PC-3 (cell line): ENCODE measurements at regions not wholly inside any gene's neighbourhood (a gene's known extent, or its start where the extent isn't known, plus 50 kb on each side); places are given as distances from the start of the nearest gene placed in this dataset.

Experiments used
- ATAC-seq: fragments of 200-7000 bp; cut with Tn5 transposase; 2 replicates; pipeline ENCODE4 v1.9.1; 2020; ENCODE audit warnings: mild to moderate bottlenecking, moderate library complexity
- BruUV-seq: library from RNA; stranded (reverse); fragments of 400-500 nt; replicated peaks from 2 replicates; lab custom pipeline; 2021; lab: Mats Ljungman, UMichigan
- CTCF ChIA-PET: fragments of 300-600 bp; sonication (Branson Sonifier 250); formaldehyde crosslinking; loops from one replicate; lab custom pipeline; 2022; ENCODE audit warnings: antibody characterized with exemption; lab: Charles Lee
- POLR2A ChIA-PET: fragments of 300-600 bp; sonication (Branson Sonifier 250); formaldehyde crosslinking; loops from one replicate; lab custom pipeline; 2022; ENCODE audit warnings: antibody characterized with exemption; ENCODE audit not compliant: unreplicated experiment; lab: Charles Lee
- DNase-seq: peaks from one replicate; pipeline ENCODE4 v3.0.0-alpha.2; 2015
- H2AFZ ChIP-seq: fragments of 300-600 bp; sonication (generic); 2 replicates; pipeline ENCODE4 v1.6.0; 2016; ENCODE audit warnings: antibody characterized with exemption, low read length
- H3F3A ChIP-seq: fragments of 300-600 bp; sonication (generic); one replicate; pipeline ENCODE4 v1.6.0; 2017; ENCODE audit warnings: antibody characterized with exemption, low read length, control low read depth, mild to moderate bottlenecking; ENCODE audit not compliant: unreplicated experiment
- H3K27ac ChIP-seq: fragments of 300-600 bp; sonication (generic); 2 replicates; pipeline ENCODE4 v1.5.1; 2016; ENCODE audit warnings: mild to moderate bottlenecking, low read length
- H3K27me3 ChIP-seq: fragments of 300-600 bp; sonication (generic); 2 replicates; pipeline ENCODE4 v1.6.1; 2016; ENCODE audit warnings: low read length, mixed read lengths
- H3K36me3 ChIP-seq: fragments of 300-600 bp; sonication (generic); 2 replicates; pipeline ENCODE4 v1.6.1; 2016; ENCODE audit warnings: low read depth, mixed run types, low read length, mixed read lengths
- H3K4me1 ChIP-seq: fragments of 300-600 bp; sonication (generic); 2 replicates; pipeline ENCODE4 v1.5.1; 2016; ENCODE audit warnings: low read length; ENCODE audit not compliant: insufficient read depth
- H3K4me2 ChIP-seq: fragments of 300-600 bp; sonication (generic); 2 replicates; pipeline ENCODE4 v1.6.0; 2016; ENCODE audit warnings: low read length
- H3K4me3 ChIP-seq: fragments of 300-600 bp; sonication (generic); 2 replicates; pipeline ENCODE4 v1.5.1; 2016; ENCODE audit warnings: mild to moderate bottlenecking, low read length, mixed read lengths
- H3K79me2 ChIP-seq: fragments of 300-600 bp; sonication (generic); 2 replicates; pipeline ENCODE4 v1.6.1; 2017; ENCODE audit warnings: low read length, mixed read lengths
- H3K9ac ChIP-seq: fragments of 300-600 bp; sonication (generic); 2 replicates; pipeline ENCODE4 v1.6.0; 2016; ENCODE audit warnings: mild to moderate bottlenecking, low read length
- H3K9me2 ChIP-seq: fragments of 300-600 bp; sonication (generic); replicated peaks from 2 replicates; pipeline ENCODE4 v1.6.1; 2016; ENCODE audit warnings: mixed run types, low read length, mixed read lengths
- H3K9me3 ChIP-seq: fragments of 300-600 bp; sonication (generic); 2 replicates; pipeline ENCODE4 v1.6.1; 2016; ENCODE audit warnings: low read length, mixed read lengths
- H4K20me1 ChIP-seq: fragments of 300-600 bp; sonication (generic); 2 replicates; pipeline ENCODE4 v1.6.1; 2016; ENCODE audit warnings: low read length, mixed read lengths
- EZH2 ChIP-seq: fragments of 300-600 bp; sonication (generic); IDR thresholded peaks from one replicate; pipeline ENCODE4 v1.6.1; 2017; ENCODE audit warnings: antibody characterized with exemption, mild to moderate bottlenecking, low read length; ENCODE audit not compliant: unreplicated experiment
- EZH2phosphoT487 ChIP-seq: fragments of 300-600 bp; sonication (generic); IDR thresholded peaks from 2 replicates; pipeline ENCODE4 v1.6.1; 2018; ENCODE audit warnings: mild to moderate bottlenecking, antibody characterized with exemption, low read length, borderline replicate concordance
- intact Hi-C: fragments of 100-400 bp; cut with micrococcal nuclease; formaldehyde crosslinking; loops from 2 replicates; pipeline ENCODE4 v1.9.0; 2023
- TF ChIP-seq, protein P1 (sequence below): fragments of 300-600 bp; sonication (generic); conservative IDR thresholded peaks from 2 replicates; pipeline ENCODE4 v1.5.1; 2017; ENCODE audit warnings: antibody characterized with exemption, low read depth, mild to moderate bottlenecking, low read length

DNA sequence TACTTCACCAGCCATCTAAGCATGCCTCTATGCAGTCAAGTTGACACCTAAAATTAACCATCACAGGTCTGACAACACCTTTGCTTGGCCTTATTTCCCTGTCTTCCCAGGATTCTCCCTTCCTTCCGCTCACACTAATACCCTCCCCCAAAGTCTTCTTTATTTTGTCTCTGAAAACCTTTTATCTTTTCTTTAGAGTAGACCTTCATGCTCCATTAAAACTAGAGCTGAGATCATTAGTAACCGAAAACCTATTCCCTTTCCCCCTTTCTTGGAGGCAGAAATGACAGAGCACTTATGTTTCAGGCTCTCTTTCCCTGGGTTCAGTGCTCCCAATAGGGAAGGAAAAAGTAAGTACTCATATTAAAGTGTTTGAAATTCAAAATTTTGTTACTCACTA is 423.8 kb downstream of the YTHDC2 start:
- intact Hi-C loops, result no loop called here
- Histone ChIP-seq H3K36me3 (no peaks in the 10 kb centered on the region), H3K9me2 (no peaks in the 10 kb centered on the region), H3K4me3 (no peak overlapping the region), H4K20me1 (no peaks in the 10 kb centered on the region), H3K27ac (no peak overlapping the region), H3K4me2 (no peak overlapping the region), H3F3A (no peaks in the 10 kb centered on the region), H3K4me1 (no peaks in the 10 kb centered on the region), H3K9me3 (no peaks in the 10 kb centered on the region), H3K9ac (no peak overlapping the region), H2AFZ (no peak overlapping the region), H3K79me2 (no peaks in the 10 kb centered on the region), H3K27me3 (no peaks in the 10 kb centered on the region)
- TF ChIP-seq, protein P1, sequence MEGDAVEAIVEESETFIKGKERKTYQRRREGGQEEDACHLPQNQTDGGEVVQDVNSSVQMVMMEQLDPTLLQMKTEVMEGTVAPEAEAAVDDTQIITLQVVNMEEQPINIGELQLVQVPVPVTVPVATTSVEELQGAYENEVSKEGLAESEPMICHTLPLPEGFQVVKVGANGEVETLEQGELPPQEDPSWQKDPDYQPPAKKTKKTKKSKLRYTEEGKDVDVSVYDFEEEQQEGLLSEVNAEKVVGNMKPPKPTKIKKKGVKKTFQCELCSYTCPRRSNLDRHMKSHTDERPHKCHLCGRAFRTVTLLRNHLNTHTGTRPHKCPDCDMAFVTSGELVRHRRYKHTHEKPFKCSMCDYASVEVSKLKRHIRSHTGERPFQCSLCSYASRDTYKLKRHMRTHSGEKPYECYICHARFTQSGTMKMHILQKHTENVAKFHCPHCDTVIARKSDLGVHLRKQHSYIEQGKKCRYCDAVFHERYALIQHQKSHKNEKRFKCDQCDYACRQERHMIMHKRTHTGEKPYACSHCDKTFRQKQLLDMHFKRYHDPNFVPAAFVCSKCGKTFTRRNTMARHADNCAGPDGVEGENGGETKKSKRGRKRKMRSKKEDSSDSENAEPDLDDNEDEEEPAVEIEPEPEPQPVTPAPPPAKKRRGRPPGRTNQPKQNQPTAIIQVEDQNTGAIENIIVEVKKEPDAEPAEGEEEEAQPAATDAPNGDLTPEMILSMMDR, result no peak
- TF ChIP-seq EZH2, result no peak
- no peak for TF ChIP-seq EZH2phosphoT487
- no TSS peak for BruUV-seq
- DNase-seq, result no peak
- POLR2A ChIA-PET, result no interaction called here
- CTCF ChIA-PET, result no interaction called here
- ATAC-seq, result no peak

DNA sequence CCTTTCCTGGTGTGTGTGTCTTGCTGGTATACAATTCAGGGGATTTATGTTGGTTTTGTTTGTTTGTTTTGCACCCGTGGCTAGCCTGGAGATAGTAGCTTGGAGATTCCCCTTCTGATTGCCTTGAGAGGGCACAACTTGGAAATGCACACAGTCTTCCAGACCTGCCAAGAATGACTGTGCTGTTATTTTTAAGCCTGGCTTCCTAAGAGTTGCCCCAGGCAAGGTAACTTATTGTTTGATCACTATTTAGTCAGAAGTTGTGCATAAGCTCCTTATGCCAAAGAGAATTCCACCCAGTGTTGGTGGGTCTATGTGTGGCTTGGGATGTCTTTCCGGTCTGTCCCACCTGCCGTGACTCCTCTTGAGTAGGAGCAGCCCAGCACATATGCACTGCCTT is 421.9 kb upstream of the KCNN2 start:
- H3K9ac ChIP-seq, result no peak overlapping the region
- H3K36me3 ChIP-seq, result no peaks in the 10 kb centered on the region
- no peaks in the 10 kb centered on the region for H3F3A ChIP-seq
- no peaks in the 10 kb centered on the region for H3K4me1 ChIP-seq
- TF ChIP-seq, protein P1, result no peak
- TF ChIP-seq EZH2phosphoT487 (no peak), EZH2 (no peak)
- H4K20me1 ChIP-seq, result no peaks in the 10 kb centered on the region
- peak; percentile 6 for DNase-seq
- H3K27me3 ChIP-seq, result no peaks in the 10 kb centered on the region
- no peaks in the 10 kb centered on the region for H3K9me3 ChIP-seq
- no peaks in the 10 kb centered on the region for H3K9me2 ChIP-seq
- H3K4me2 ChIP-seq, result no peak overlapping the region
- ChIA-PET POLR2A (no interaction called here), CTCF (no interaction called here)
- no peak overlapping the region for H2AFZ ChIP-seq
- intact Hi-C loops, result no loop called here
- H3K79me2 ChIP-seq, result no peaks in the 10 kb centered on the region
- ATAC-seq, result no peak
- H3K27ac ChIP-seq, result no peak overlapping the region
- BruUV-seq, result no TSS peak
- H3K4me3 ChIP-seq, result no peak overlapping the region

DNA sequence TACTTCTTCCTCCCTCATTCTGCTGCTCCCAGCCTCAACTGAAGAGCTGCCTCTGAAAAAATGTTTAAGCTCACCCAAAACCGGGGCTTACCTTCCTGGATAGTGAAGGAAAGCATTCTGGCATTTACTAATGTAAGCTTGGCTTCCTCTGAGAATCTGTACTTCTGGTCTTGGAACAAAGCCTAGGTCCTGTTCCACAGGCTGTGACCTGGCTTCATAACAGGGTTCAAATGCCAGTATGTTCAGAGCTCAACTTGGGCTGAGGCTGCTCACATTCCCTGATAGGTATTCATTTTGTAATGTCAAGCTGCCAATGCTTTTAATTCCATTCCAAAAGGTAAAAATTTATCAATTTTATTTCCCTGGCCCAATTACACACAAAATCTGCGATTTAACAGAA is 411.7 kb upstream of the KCNN2 start:
- Histone ChIP-seq H3K9ac (no peak overlapping the region), H2AFZ (no peak overlapping the region), H3K4me2 (no peak overlapping the region), H3K27ac (no peak overlapping the region), H3F3A (no peaks in the 10 kb centered on the region), H3K4me3 (no peak overlapping the region), H3K9me3 (no peaks in the 10 kb centered on the region), H3K4me1 (no peaks in the 10 kb centered on the region), H4K20me1 (no peaks in the 10 kb centered on the region), H3K27me3 (peaks cover 22% of the 10 kb centered on the region), H3K36me3 (no peaks in the 10 kb centered on the region), H3K79me2 (no peaks in the 10 kb centered on the region), H3K9me2 (no peaks in the 10 kb centered on the region)
- ChIA-PET CTCF (no interaction called here), POLR2A (no interaction called here)
- TF ChIP-seq EZH2, result no peak
- no peak for TF ChIP-seq EZH2phosphoT487
- TF ChIP-seq, protein P1, result no peak
- no peak for DNase-seq
- intact Hi-C loops, result no loop called here
- ATAC-seq, result no peak
- no TSS peak for BruUV-seq
